ENCODE measurements at regions not wholly inside any gene's neighbourhood (a gene's known extent, or its start where the extent isn't known, plus 50 kb on each side); places are given as distances from the start of the nearest gene placed in this dataset.

GRCh38 chr10:80701706-80702105 is 164.0 kb downstream of the SH2D4B start:
- Histone ChIP-seq H3K4me1 (ENCODE audit: control insufficient read depth in 1 of 2, insufficient read depth in 2 of 2, low read length in 2 of 2) (no peaks in the 10 kb centered on the region), H2BK12ac (ENCODE audit: low read length) (no peak overlapping the region), H3K27ac (ENCODE audit: low read depth, low read length) (no peak overlapping the region), H4K91ac (ENCODE audit: low read depth, low read length) (no peak overlapping the region), H3K23ac (ENCODE audit: low read length) (no peak overlapping the region), H2AFZ (ENCODE audit: insufficient read depth, low read length, poor library complexity) (no peak overlapping the region), H3K79me1 (ENCODE audit: low read length) (no peaks in the 10 kb centered on the region), H3K9me3 (ENCODE audit: insufficient read depth, low read depth, low read length) (no peaks in the 10 kb centered on the region), H3K4me3 (ENCODE audit: low read depth, low read length) (no peak overlapping the region), H3K27me3 (ENCODE audit: insufficient read depth, low read length) (no peaks in the 10 kb centered on the region), H3K4me2 (ENCODE audit: low read length) (no peak overlapping the region), H3K4ac (ENCODE audit: low read depth, low read length) (no peak overlapping the region), H3K79me2 (ENCODE audit: control insufficient read depth, insufficient read depth, low read length, poor library complexity) (no peaks in the 10 kb centered on the region), H3K9ac (ENCODE audit: low read length) (no peak overlapping the region), H3K18ac (ENCODE audit: low read length) (no peak overlapping the region), H3K36me3 (ENCODE audit: control insufficient read depth in 1 of 2, insufficient read depth in 2 of 2, low read length in 2 of 2) (no peaks in the 10 kb centered on the region), H4K12ac (ENCODE audit: low read depth, low read length) (no peak overlapping the region), H2BK5ac (ENCODE audit: low read depth, low read length, poor library complexity) (no peak overlapping the region), H2BK120ac (ENCODE audit: insufficient read depth, low read length, poor library complexity) (no peak overlapping the region), H2AK5ac (ENCODE audit: low read length) (no peak overlapping the region), H4K8ac (ENCODE audit: low read depth, low read length) (no peak overlapping the region), H3K14ac (ENCODE audit: low read length) (no peak overlapping the region)
- no CpG with 5 or more reads among the region's 2 CpGs for WGBS (ENCODE audit: extremely low coverage, insufficient coverage, insufficient read length)
- DNase-seq, result no peak

GRCh38 chr10:80702143-80702542 is 164.4 kb downstream of the SH2D4B start:
- no peak overlapping the region for H3K4me3 ChIP-seq (ENCODE audit: low read depth, low read length)
- H2BK120ac ChIP-seq (ENCODE audit: insufficient read depth, low read length, poor library complexity), result no peak overlapping the region
- H3K4me1 ChIP-seq (ENCODE audit: control insufficient read depth in 1 of 2, insufficient read depth in 2 of 2, low read length in 2 of 2), result no peaks in the 10 kb centered on the region
- H3K14ac ChIP-seq (ENCODE audit: low read length), result no peak overlapping the region
- no peaks in the 10 kb centered on the region for H3K36me3 ChIP-seq (ENCODE audit: control insufficient read depth in 1 of 2, insufficient read depth in 2 of 2, low read length in 2 of 2)
- no peak overlapping the region for H3K27ac ChIP-seq (ENCODE audit: low read depth, low read length)
- no peak overlapping the region for H2AFZ ChIP-seq (ENCODE audit: insufficient read depth, low read length, poor library complexity)
- peak overlapping the region; percentile 58 for H4K12ac ChIP-seq (ENCODE audit: low read depth, low read length)
- H2BK5ac ChIP-seq (ENCODE audit: low read depth, low read length, poor library complexity), result no peak overlapping the region
- DNase-seq, result no peak
- H2BK12ac ChIP-seq (ENCODE audit: low read length), result no peak overlapping the region
- no peak overlapping the region for H3K18ac ChIP-seq (ENCODE audit: low read length)
- no peak overlapping the region for H3K23ac ChIP-seq (ENCODE audit: low read length)
- H3K79me1 ChIP-seq (ENCODE audit: low read length), result no peaks in the 10 kb centered on the region
- H3K4me2 ChIP-seq (ENCODE audit: low read length), result no peak overlapping the region
- H3K9me3 ChIP-seq (ENCODE audit: insufficient read depth, low read depth, low read length), result no peaks in the 10 kb centered on the region
- no CpG with 5 or more reads among the region's 6 CpGs for WGBS (ENCODE audit: extremely low coverage, insufficient coverage, insufficient read length)
- no peak overlapping the region for H4K91ac ChIP-seq (ENCODE audit: low read depth, low read length)
- H4K8ac ChIP-seq (ENCODE audit: low read depth, low read length), result no peak overlapping the region
- no peaks in the 10 kb centered on the region for H3K79me2 ChIP-seq (ENCODE audit: control insufficient read depth, insufficient read depth, low read length, poor library complexity)
- H3K27me3 ChIP-seq (ENCODE audit: insufficient read depth, low read length), result no peaks in the 10 kb centered on the region
- H3K9ac ChIP-seq (ENCODE audit: low read length), result no peak overlapping the region
- H3K4ac ChIP-seq (ENCODE audit: low read depth, low read length), result no peak overlapping the region
- H2AK5ac ChIP-seq (ENCODE audit: low read length), result no peak overlapping the region

- H2BK12ac ChIP-seq (ENCODE audit: low read length), result no peak overlapping the region
- no peak overlapping the region for H3K4me2 ChIP-seq (ENCODE audit: low read length)
- H3K27me3 ChIP-seq (ENCODE audit: insufficient read depth, low read length), result no peaks in the 10 kb centered on the region
- H4K91ac ChIP-seq (ENCODE audit: low read depth, low read length), result no peak overlapping the region
- H3K9me3 ChIP-seq (ENCODE audit: insufficient read depth, low read depth, low read length), result no peaks in the 10 kb centered on the region
- no peak overlapping the region for H2BK5ac ChIP-seq (ENCODE audit: low read depth, low read length, poor library complexity)
- no peaks in the 10 kb centered on the region for H3K79me1 ChIP-seq (ENCODE audit: low read length)
- H3K18ac ChIP-seq (ENCODE audit: low read length), result no peak overlapping the region
- no peak overlapping the region for H2AK5ac ChIP-seq (ENCODE audit: low read length)
- H3K4ac ChIP-seq (ENCODE audit: low read depth, low read length), result no peak overlapping the region
- no peak overlapping the region for H3K4me3 ChIP-seq (ENCODE audit: low read depth, low read length)
- no peak overlapping the region for H4K12ac ChIP-seq (ENCODE audit: low read depth, low read length)
- H4K8ac ChIP-seq (ENCODE audit: low read depth, low read length), result no peak overlapping the region
- no peak overlapping the region for H3K9ac ChIP-seq (ENCODE audit: low read length)
- H3K23ac ChIP-seq (ENCODE audit: low read length), result no peak overlapping the region
- H3K79me2 ChIP-seq (ENCODE audit: control insufficient read depth, insufficient read depth, low read length, poor library complexity), result no peaks in the 10 kb centered on the region
- H3K36me3 ChIP-seq (ENCODE audit: control insufficient read depth in 1 of 2, insufficient read depth in 2 of 2, low read length in 2 of 2), result no peaks in the 10 kb centered on the region
- no peak overlapping the region for H2AFZ ChIP-seq (ENCODE audit: insufficient read depth, low read length, poor library complexity)
- no peak overlapping the region for H3K14ac ChIP-seq (ENCODE audit: low read length)
- DNase-seq, result no peak
- no peak overlapping the region for H3K27ac ChIP-seq (ENCODE audit: low read depth, low read length)
- H2BK120ac ChIP-seq (ENCODE audit: insufficient read depth, low read length, poor library complexity), result no peak overlapping the region
- H3K4me1 ChIP-seq (ENCODE audit: control insufficient read depth in 1 of 2, insufficient read depth in 2 of 2, low read length in 2 of 2), result no peaks in the 10 kb centered on the region
These were observed 168.2 kb downstream of the SH2D4B start for GRCh38 chr10:80705899-80706298.

GRCh38 chr10:80708185-80708584 is 170.5 kb downstream of the SH2D4B start:
- Histone ChIP-seq H4K8ac (ENCODE audit: low read depth, low read length) (no peak overlapping the region), H3K27me3 (ENCODE audit: insufficient read depth, low read length) (no peaks in the 10 kb centered on the region), H3K79me2 (ENCODE audit: control insufficient read depth, insufficient read depth, low read length, poor library complexity) (no peaks in the 10 kb centered on the region), H2AK5ac (ENCODE audit: low read length) (no peak overlapping the region), H3K36me3 (ENCODE audit: control insufficient read depth in 1 of 2, insufficient read depth in 2 of 2, low read length in 2 of 2) (no peaks in the 10 kb centered on the region), H3K23ac (ENCODE audit: low read length) (no peak overlapping the region), H3K9ac (ENCODE audit: low read length) (no peak overlapping the region), H3K4me3 (ENCODE audit: low read depth, low read length) (no peak overlapping the region), H2BK5ac (ENCODE audit: low read depth, low read length, poor library complexity) (no peak overlapping the region), H2BK12ac (ENCODE audit: low read length) (no peak overlapping the region), H2AFZ (ENCODE audit: insufficient read depth, low read length, poor library complexity) (no peak overlapping the region), H3K4me2 (ENCODE audit: low read length) (no peak overlapping the region), H3K14ac (ENCODE audit: low read length) (no peak overlapping the region), H3K9me3 (ENCODE audit: insufficient read depth, low read depth, low read length) (no peaks in the 10 kb centered on the region), H4K91ac (ENCODE audit: low read depth, low read length) (no peak overlapping the region), H3K4ac (ENCODE audit: low read depth, low read length) (no peak overlapping the region), H3K4me1 (ENCODE audit: control insufficient read depth in 1 of 2, insufficient read depth in 2 of 2, low read length in 2 of 2) (no peaks in the 10 kb centered on the region), H4K12ac (ENCODE audit: low read depth, low read length) (no peak overlapping the region), H2BK120ac (ENCODE audit: insufficient read depth, low read length, poor library complexity) (no peak overlapping the region), H3K18ac (ENCODE audit: low read length) (no peak overlapping the region), H3K79me1 (ENCODE audit: low read length) (no peaks in the 10 kb centered on the region), H3K27ac (ENCODE audit: low read depth, low read length) (no peak overlapping the region)
- 100% methylated on average over 1 of the region's 2 CpGs for WGBS (ENCODE audit: extremely low coverage, insufficient coverage, insufficient read length)
- no peak for DNase-seq

Data from trophoblast cell (in vitro differentiated cells and primary cell).